Activated CD8-positive, alpha-beta T cell treated with anti-CD3 and anti-CD28 coated beads for 36 hours (primary cell): ENCODE measurements at regions not wholly inside any gene's neighbourhood (a gene's known extent, or its start where the extent isn't known, plus 50 kb on each side); places are given as distances from the start of the nearest gene placed in this dataset.
A peak's percentile ranks its signal among the peaks of the same experiment; 100 is the strongest.

Source experiments
- ATAC-seq: fragments of 200-7000 bp; cut with Tn5 transposase; one replicate; pipeline ENCODE4 v1.10.0; 2021; ENCODE audit warnings: mild to moderate bottlenecking, moderate library complexity
- CTCF ChIA-PET: fragments of 350-600 bp; sonication (Branson Sonifier 250); formaldehyde crosslinking; loops from one replicate; lab custom pipeline; 2021; ENCODE audit warnings: antibody characterized with exemption; lab: Charles Lee
- POLR2A ChIA-PET: fragments of 350-600 bp; sonication (Branson Sonifier 250); formaldehyde crosslinking; loops from one replicate; lab custom pipeline; 2021; ENCODE audit warnings: antibody characterized with exemption; lab: Charles Lee
- DNase-seq: peaks from one replicate; pipeline ENCODE4 v3.0.0-alpha.2; 2020
- H3K27ac Mint-ChIP-seq: one replicate; pipeline ENCODE4 v1.8.0; 2021; ENCODE audit warnings: mild to moderate bottlenecking, mixed read lengths
- H3K27me3 Mint-ChIP-seq: one replicate; pipeline ENCODE4 v1.8.0; 2021; ENCODE audit warnings: mixed read lengths
- H3K36me3 Mint-ChIP-seq: one replicate; pipeline ENCODE4 v1.8.0; 2021; ENCODE audit warnings: low read depth, mixed read lengths
- H3K4me1 Mint-ChIP-seq: one replicate; pipeline ENCODE4 v1.8.0; 2021; ENCODE audit warnings: low read depth, mixed read lengths
- H3K4me3 Mint-ChIP-seq: one replicate; pipeline ENCODE4 v1.8.0; 2021; ENCODE audit warnings: mild to moderate bottlenecking, moderate library complexity, mixed read lengths
- H3K9me3 Mint-ChIP-seq: one replicate; pipeline ENCODE4 v1.8.0; 2021; ENCODE audit warnings: mixed read lengths
- intact Hi-C: fragments of 100-400 bp; cut with micrococcal nuclease; formaldehyde crosslinking; loops from one replicate; pipeline ENCODE4 v1.10.0; 2022
- TF ChIP-seq, protein P1 (sequence below): fragments of 200-600 bp; IDR thresholded peaks from one replicate; pipeline ENCODE4 v1.8.0; 2022; ENCODE audit warnings: antibody characterized with exemption, mild to moderate bottlenecking

DNA sequence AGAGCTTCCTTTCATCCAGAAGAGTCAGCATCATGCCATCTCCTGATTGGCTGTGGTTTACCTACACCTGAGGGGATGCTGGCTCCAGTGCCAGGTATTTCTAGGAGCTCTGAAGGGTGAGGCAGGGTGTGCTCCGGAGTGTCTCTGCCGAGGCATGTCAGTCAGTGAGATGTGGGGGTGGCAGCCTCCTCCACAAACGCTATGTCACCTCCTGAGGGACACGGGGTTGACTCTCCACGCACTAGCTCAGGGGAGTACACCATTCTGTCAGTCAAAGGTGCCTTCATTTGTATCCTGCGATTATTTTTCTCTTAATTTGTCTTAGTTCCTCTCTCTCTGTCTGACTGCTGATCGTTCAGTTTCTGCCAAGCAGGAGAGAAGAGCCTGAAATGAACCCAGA is 604.5 kb downstream of the VRK1 start:
- H3K27me3 Mint-ChIP-seq, result no peaks in the 10 kb centered on the region
- POLR2A ChIA-PET, result no interaction called here
- intact Hi-C loops, result no loop called here
- DNase-seq (no peak), ATAC-seq (no peak)
- TF ChIP-seq, protein P1, sequence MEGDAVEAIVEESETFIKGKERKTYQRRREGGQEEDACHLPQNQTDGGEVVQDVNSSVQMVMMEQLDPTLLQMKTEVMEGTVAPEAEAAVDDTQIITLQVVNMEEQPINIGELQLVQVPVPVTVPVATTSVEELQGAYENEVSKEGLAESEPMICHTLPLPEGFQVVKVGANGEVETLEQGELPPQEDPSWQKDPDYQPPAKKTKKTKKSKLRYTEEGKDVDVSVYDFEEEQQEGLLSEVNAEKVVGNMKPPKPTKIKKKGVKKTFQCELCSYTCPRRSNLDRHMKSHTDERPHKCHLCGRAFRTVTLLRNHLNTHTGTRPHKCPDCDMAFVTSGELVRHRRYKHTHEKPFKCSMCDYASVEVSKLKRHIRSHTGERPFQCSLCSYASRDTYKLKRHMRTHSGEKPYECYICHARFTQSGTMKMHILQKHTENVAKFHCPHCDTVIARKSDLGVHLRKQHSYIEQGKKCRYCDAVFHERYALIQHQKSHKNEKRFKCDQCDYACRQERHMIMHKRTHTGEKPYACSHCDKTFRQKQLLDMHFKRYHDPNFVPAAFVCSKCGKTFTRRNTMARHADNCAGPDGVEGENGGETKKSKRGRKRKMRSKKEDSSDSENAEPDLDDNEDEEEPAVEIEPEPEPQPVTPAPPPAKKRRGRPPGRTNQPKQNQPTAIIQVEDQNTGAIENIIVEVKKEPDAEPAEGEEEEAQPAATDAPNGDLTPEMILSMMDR, result no peak
- H3K27ac Mint-ChIP-seq, result no peak overlapping the region
- CTCF ChIA-PET, result no interaction called here
- H3K9me3 Mint-ChIP-seq, result peaks cover 2% of the 10 kb centered on the region
- no peak overlapping the region for H3K4me3 Mint-ChIP-seq
- H3K36me3 Mint-ChIP-seq, result no peaks in the 10 kb centered on the region
- peaks cover 2% of the 10 kb centered on the region for H3K4me1 Mint-ChIP-seq

DNA sequence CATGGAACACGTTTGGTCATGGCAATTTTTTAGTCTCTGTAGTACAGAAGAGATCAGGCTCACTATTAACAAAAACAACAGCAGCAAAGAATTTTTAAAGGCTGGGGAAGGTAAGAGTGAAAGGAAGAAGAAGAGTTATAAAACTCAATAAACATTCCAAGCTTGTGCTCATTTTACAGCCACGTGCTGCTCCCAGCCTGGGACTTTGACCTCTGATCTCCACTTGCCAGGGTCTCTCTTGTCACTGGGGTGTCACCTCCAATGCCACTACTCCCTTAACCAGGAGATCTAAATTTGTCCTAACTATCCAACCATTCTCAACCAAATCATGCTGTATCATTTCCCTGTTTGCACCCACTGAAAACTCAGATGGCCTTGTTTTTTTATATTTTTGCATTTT is 605.1 kb downstream of the VRK1 start:
- intact Hi-C loops, result no loop called here
- Mint-ChIP-seq H3K27me3 (no peaks in the 10 kb centered on the region), H3K27ac (no peak overlapping the region), H3K36me3 (no peaks in the 10 kb centered on the region), H3K4me3 (no peak overlapping the region), H3K4me1 (peaks cover 2% of the 10 kb centered on the region), H3K9me3 (peaks cover 2% of the 10 kb centered on the region)
- ATAC-seq, result no peak
- ChIA-PET CTCF (no interaction called here), POLR2A (no interaction called here)
- TF ChIP-seq, protein P1, result no peak
- no peak for DNase-seq

DNA sequence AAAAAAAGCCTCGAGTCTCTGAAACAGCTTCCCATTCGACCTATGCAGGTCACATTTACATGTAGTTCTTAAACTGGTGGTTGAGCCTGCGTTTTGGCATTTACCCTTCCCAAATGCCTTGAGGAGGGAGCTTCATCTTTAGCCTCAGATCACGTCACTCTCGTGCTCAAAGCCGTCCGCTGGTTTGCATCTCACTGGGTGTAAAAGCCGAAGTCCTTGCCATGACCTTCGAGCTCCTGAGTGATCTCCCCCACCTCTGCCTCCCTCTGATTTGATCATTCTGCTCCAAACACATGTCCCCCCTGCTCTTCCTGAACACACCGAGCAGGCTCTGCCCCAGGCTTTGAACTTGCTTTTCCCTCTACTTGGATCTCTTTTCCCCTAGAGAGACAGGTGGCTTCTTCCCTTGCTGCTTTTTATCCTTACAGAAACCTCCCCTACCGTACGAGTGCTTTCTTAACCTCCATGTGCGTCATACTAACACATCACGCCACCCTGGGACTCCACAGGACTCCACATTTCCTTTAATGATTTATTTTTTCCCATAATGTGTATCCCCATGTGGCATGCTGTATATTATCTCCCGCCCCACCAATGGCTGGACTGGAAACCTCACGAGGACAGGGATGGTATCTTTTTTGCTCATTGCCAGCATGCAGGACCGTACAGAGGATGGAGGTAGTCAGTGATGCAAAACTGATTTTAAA is 610.7 kb downstream of the VRK1 start:
- ChIA-PET CTCF (no interaction called here), POLR2A (no interaction called here)
- Mint-ChIP-seq H3K4me3 (no peak overlapping the region), H3K27ac (peak overlapping the region; percentile 40), H3K4me1 (peaks cover 24% of the 10 kb centered on the region), H3K9me3 (no peaks in the 10 kb centered on the region), H3K27me3 (peaks cover 1% of the 10 kb centered on the region), H3K36me3 (no peaks in the 10 kb centered on the region)
- DNase-seq, result no peak
- no peak for ATAC-seq
- intact Hi-C loops, result no loop called here
- TF ChIP-seq, protein P1, result no peak

DNA sequence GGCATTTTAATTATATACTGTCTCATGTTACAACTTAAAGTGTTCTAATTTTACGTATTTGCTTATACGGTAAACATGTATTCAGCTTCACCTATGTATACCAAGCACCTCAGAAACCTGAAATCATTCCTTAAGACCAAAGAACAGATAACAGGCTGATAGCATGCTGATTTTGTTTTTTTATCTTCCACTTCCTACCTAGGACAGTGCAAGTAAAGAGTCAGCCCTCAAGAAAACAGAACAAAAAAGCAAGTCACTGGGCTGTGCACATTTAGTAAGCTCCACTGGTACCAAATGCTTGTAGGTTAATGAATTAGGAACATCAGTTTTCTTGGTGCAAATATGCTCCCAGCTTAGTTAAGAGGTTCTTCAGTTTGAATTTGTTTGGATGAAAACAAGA is 611.3 kb downstream of the VRK1 start:
- peak overlapping the region; percentile 77 for H3K27ac Mint-ChIP-seq
- POLR2A ChIA-PET, result no interaction called here

More for the DNA sequence above, 611.3 kb downstream of the VRK1 start:
- peaks cover 24% of the 10 kb centered on the region for H3K4me1 Mint-ChIP-seq
- H3K4me3 Mint-ChIP-seq, result no peak overlapping the region
- TF ChIP-seq, protein P1, result no peak
- no peaks in the 10 kb centered on the region for H3K9me3 Mint-ChIP-seq
- CTCF ChIA-PET, result no interaction called here
- ATAC-seq (peak; percentile 45), DNase-seq (no peak)
- H3K36me3 Mint-ChIP-seq, result no peaks in the 10 kb centered on the region
- peaks cover 1% of the 10 kb centered on the region for H3K27me3 Mint-ChIP-seq
- intact Hi-C loops, result no loop called here
